ENCODE measurements at regions not wholly inside any gene's neighbourhood (a gene's known extent, or its start where the extent isn't known, plus 50 kb on each side); places are given as distances from the start of the nearest gene placed in this dataset.
"Not testable (repeated sequence)": the region's sequence is repeated elsewhere in the genome, so short reads cannot be mapped to it uniquely, and the experiment has no call there.

- WGBS, 5 donors: 59 to 78% (median 75%) methylated on average over 3 of the region's 3 CpGs
- Histone ChIP-seq H3K36me3 (no peaks in the 10 kb centered on the region), H3K4me3 (no peak overlapping the region), H3K9me3 (peaks cover 0 to 4% (median 0%) of the 10 kb centered on the region in 4 donors), H3K27me3 (no peaks in the 10 kb centered on the region), H3K4me1 (peaks cover 0 to 6% (median 0%) of the 10 kb centered on the region in 4 donors), H3K27ac (no peak overlapping the region)
- TF ChIP-seq EP300 (IDR thresholded peaks at IDR 0.05) (no peak), CTCF (IDR thresholded peaks at IDR 0.05) (no peak), POLR2AphosphoS5 (IDR thresholded peaks at IDR 0.05) (no peak), POLR2A (IDR thresholded peaks at IDR 0.05) (no peak)
- no peak for DNase-seq
- intact Hi-C loops (cut with DNase I; ENCODE audit: low total_unique reads): no loop called here
These were observed 87.0 kb upstream of the OLIG3 start for GRCh38 chr6:137581019-137581707.

- H3K4me3 ChIP-seq; intact Hi-C loops (cut with DNase I; ENCODE audit: low total_unique reads); H3K36me3 ChIP-seq; DNase-seq; H3K9me3 ChIP-seq; H3K27me3 ChIP-seq; H3K27ac ChIP-seq; H3K4me1 ChIP-seq: not testable (repeated sequence)
- WGBS, 5 donors: 82 to 96% (median 93%) methylated on average over 4 to 6 of the region's 6 CpGs
These were observed 89.3 kb upstream of the OLIG3 start for GRCh38 chr6:137583519-137583918.

- 74 to 97% (median 86%) methylated on average over 4 of the region's 4 CpGs for WGBS, 5 donors
These were observed 94.3 kb upstream of the OLIG3 start for GRCh38 chr6:137588472-137588871.

GRCh38 chr6:137589067-137589848 is 95.1 kb upstream of the OLIG3 start:
- H3K27me3 ChIP-seq: no peaks in the 10 kb centered on the region
- peaks cover 0 to 13% (median 5%) of the 10 kb centered on the region in 4 donors for H3K9me3 ChIP-seq
- intact Hi-C loops (cut with DNase I; ENCODE audit: low total_unique reads): no loop called here
- no peak overlapping the region for H3K27ac ChIP-seq
- WGBS, 5 donors: 34 to 55% (median 42%) methylated on average over 7 to 9 of the region's 9 CpGs
- TF ChIP-seq POLR2A (IDR thresholded peaks at IDR 0.05) (no peak), CTCF (IDR thresholded peaks at IDR 0.05) (peak in 4 of 7 experiments; percentile 29 to 74 (median 44)), EP300 (IDR thresholded peaks at IDR 0.05) (no peak), POLR2AphosphoS5 (IDR thresholded peaks at IDR 0.05) (no peak)
- peaks cover 0 to 10% (median 0%) of the 10 kb centered on the region in 4 donors for H3K4me1 ChIP-seq
- peak; percentile 52 to 56 for DNase-seq
- no peaks in the 10 kb centered on the region for H3K36me3 ChIP-seq
- H3K4me3 ChIP-seq: no peak overlapping the region

More at GRCh38 chr6:137588472-137588871, 94.3 kb upstream of the OLIG3 start:
- Histone ChIP-seq H3K27ac (no peak overlapping the region), H3K27me3 (no peaks in the 10 kb centered on the region), H3K36me3 (no peaks in the 10 kb centered on the region), H3K9me3 (peaks cover 0 to 17% (median 5%) of the 10 kb centered on the region in 4 donors), H3K4me1 (peaks cover 0 to 10% (median 0%) of the 10 kb centered on the region in 4 donors), H3K4me3 (no peak overlapping the region)
- TF ChIP-seq POLR2A (IDR thresholded peaks at IDR 0.05) (no peak), CTCF (IDR thresholded peaks at IDR 0.05) (no peak), EP300 (IDR thresholded peaks at IDR 0.05) (no peak), POLR2AphosphoS5 (IDR thresholded peaks at IDR 0.05) (no peak)
- intact Hi-C loops (cut with DNase I; ENCODE audit: low total_unique reads): no loop called here
- DNase-seq: peak; percentile 5 to 34
